T47D (cell line): ENCODE measurements at regions not wholly inside any gene's neighbourhood (a gene's known extent, or its start where the extent isn't known, plus 50 kb on each side); places are given as distances from the start of the nearest gene placed in this dataset.
"Not testable (repeated sequence)": the region's sequence is repeated elsewhere in the genome, so short reads cannot be mapped to it uniquely, and the experiment has no call there.

Experiments used
- DNase-seq, 2 experiments: peaks; one replicate each; pipeline versions ENCODE4 v3.0.0 to v3.0.0-alpha.2; 2011 to 2012; ENCODE audit warnings: low read depth in 1 of 2, low spot score in 1 of 2
- JUND ChIP-seq: IDR thresholded peaks from 2 replicates; pipeline ENCODE4 v1.6.1; 2012; ENCODE audit warnings: low read depth
- in situ Hi-C: cut with HindIII; loops from 2 replicates; pipeline ENCODE4 v1.10.0; 2016; ENCODE audit warnings: low sequenced_read_pairs, low pct_unique_long_range_greater_than_20kb

- in situ Hi-C loops, result no loop called here
- no peak for TF ChIP-seq JUND
- DNase-seq, result no peak
Measured at GRCh38 chr5:29504411-29504810, 1689.1 kb upstream of the CDH6 start.

- TF ChIP-seq JUND, result no peak
- in situ Hi-C loops, result no loop called here
- DNase-seq, result no peak
Measured at GRCh38 chr5:29498860-29499259, 1694.6 kb upstream of the CDH6 start.

GRCh38 chr5:29498412-29498811, 1695.1 kb upstream of the CDH6 start:
- no peak for TF ChIP-seq JUND
- no peak for DNase-seq
- in situ Hi-C loops, result no loop called here

GRCh38 chr5:29485333-29485732, 1708.2 kb upstream of the CDH6 start:
- TF ChIP-seq JUND, result no peak
- no peak for DNase-seq
- in situ Hi-C loops, result no loop called here

GRCh38 chr5:29469581-29469980, 1723.9 kb upstream of the CDH6 start:
- no peak for TF ChIP-seq JUND
- in situ Hi-C loops, result no loop called here

GRCh38 chr5:29462241-29462640, 1731.2 kb upstream of the CDH6 start:
- in situ Hi-C loops, result no loop called here
- no peak for DNase-seq
- TF ChIP-seq JUND, result no peak

More at GRCh38 chr5:29469581-29469980, 1723.9 kb upstream of the CDH6 start:
- DNase-seq, result no peak

- no peak for TF ChIP-seq JUND
- in situ Hi-C loops, result no loop called here
- DNase-seq, result no peak
Measured at GRCh38 chr5:29460971-29461559, 1732.4 kb upstream of the CDH6 start.

GRCh38 chr5:29451004-29451403, 1742.5 kb upstream of the CDH6 start:
- DNase-seq, in situ Hi-C loops: not testable (repeated sequence)

- no peak for TF ChIP-seq JUND
- no peak for DNase-seq
- in situ Hi-C loops, result no loop called here
Measured at GRCh38 chr5:29414681-29415080, 1778.8 kb upstream of the CDH6 start.

- in situ Hi-C loops, result no loop called here
- no peak for TF ChIP-seq JUND
- DNase-seq, result no peak
Measured at GRCh38 chr5:29412979-29413378, 1780.5 kb upstream of the CDH6 start.

GRCh38 chr5:29402270-29402669, 1791.2 kb upstream of the CDH6 start:
- no peak for DNase-seq
- in situ Hi-C loops, result no loop called here
- no peak for TF ChIP-seq JUND

- DNase-seq, result no peak
Measured at GRCh38 chr5:29389993-29390392, 1803.5 kb upstream of the CDH6 start.

GRCh38 chr5:29387384-29387783, 1806.1 kb upstream of the CDH6 start:
- no peak for DNase-seq
- no peak for TF ChIP-seq JUND
- in situ Hi-C loops, result no loop called here

More at GRCh38 chr5:29389993-29390392, 1803.5 kb upstream of the CDH6 start:
- TF ChIP-seq JUND, result no peak
- in situ Hi-C loops, result no loop called here

- peak in 1 of 2 experiments; percentile 88 for DNase-seq
- TF ChIP-seq JUND, result no peak
- in situ Hi-C loops, result no loop called here
Measured at GRCh38 chr5:29382780-29383179, 1810.7 kb upstream of the CDH6 start.

- TF ChIP-seq JUND, result no peak
- in situ Hi-C loops, result no loop called here
- no peak for DNase-seq
Measured at GRCh38 chr5:29380029-29380428, 1813.5 kb upstream of the CDH6 start.
